HG02870 (cell line): ENCODE measurements at regions not wholly inside any gene's neighbourhood (a gene's known extent, or its start where the extent isn't known, plus 50 kb on each side); places are given as distances from the start of the nearest gene placed in this dataset.
"Not testable (repeated sequence)": the region's sequence is repeated elsewhere in the genome, so short reads cannot be mapped to it uniquely, and the experiment has no call there.

Experiments used
- ATAC-seq: cut with Tn5 transposase; IDR thresholded peaks from one replicate; pipeline ENCODE4 v1.9.1; 2021; ENCODE audit warnings: mild to moderate bottlenecking, moderate library complexity; ENCODE audit not compliant: unreplicated experiment

GRCh38 chr14:44453433-44454171 is 53.5 kb downstream of the FSCB start:
- no peak for ATAC-seq

GRCh38 chr14:44450232-44450631 is 56.9 kb downstream of the FSCB start:
- ATAC-seq: not testable (repeated sequence)

- ATAC-seq: no peak
Observed at GRCh38 chr14:44449680-44450079, 57.4 kb downstream of the FSCB start.

GRCh38 chr14:44448951-44449358 is 58.1 kb downstream of the FSCB start:
- no peak for ATAC-seq

- ATAC-seq: no peak
Observed at GRCh38 chr14:44446965-44447364, 60.1 kb downstream of the FSCB start.

GRCh38 chr14:44444454-44444853 is 62.6 kb downstream of the FSCB start:
- no peak for ATAC-seq

- no peak for ATAC-seq
Observed at GRCh38 chr14:44438936-44439335, 68.1 kb downstream of the FSCB start.

- no peak for ATAC-seq
Observed at GRCh38 chr14:44438221-44438620, 68.9 kb downstream of the FSCB start.

- no peak for ATAC-seq
Observed at GRCh38 chr14:44436458-44436857, 70.6 kb downstream of the FSCB start.

GRCh38 chr14:44428231-44428945 is 78.7 kb downstream of the FSCB start:
- ATAC-seq: no peak

- no peak for ATAC-seq
Observed at GRCh38 chr14:44422699-44423098, 84.4 kb downstream of the FSCB start.

GRCh38 chr14:44420226-44420625 is 86.9 kb downstream of the FSCB start:
- no peak for ATAC-seq

GRCh38 chr14:44418856-44419255 is 88.2 kb downstream of the FSCB start:
- no peak for ATAC-seq

- no peak for ATAC-seq
Observed at GRCh38 chr14:44417809-44418208, 89.3 kb downstream of the FSCB start.

GRCh38 chr14:44414646-44415045 is 92.4 kb downstream of the FSCB start:
- no peak for ATAC-seq

GRCh38 chr14:44412858-44413569 is 94.1 kb downstream of the FSCB start:
- no peak for ATAC-seq

GRCh38 chr14:44405011-44405486 is 102.0 kb downstream of the FSCB start:
- no peak for ATAC-seq

GRCh38 chr14:44404599-44404998 is 102.5 kb downstream of the FSCB start:
- no peak for ATAC-seq

GRCh38 chr14:44404036-44404435 is 103.0 kb downstream of the FSCB start:
- ATAC-seq: no peak

- ATAC-seq: no peak
Observed at GRCh38 chr14:44403193-44403592, 103.9 kb downstream of the FSCB start.

- ATAC-seq: no peak
Observed at GRCh38 chr14:44396226-44396625, 110.9 kb downstream of the FSCB start.

GRCh38 chr14:44392984-44393383 is 114.1 kb downstream of the FSCB start:
- ATAC-seq: no peak
